ENCODE measurements at regions not wholly inside any gene's neighbourhood (a gene's known extent, or its start where the extent isn't known, plus 50 kb on each side); places are given as distances from the start of the nearest gene placed in this dataset.

DNA sequence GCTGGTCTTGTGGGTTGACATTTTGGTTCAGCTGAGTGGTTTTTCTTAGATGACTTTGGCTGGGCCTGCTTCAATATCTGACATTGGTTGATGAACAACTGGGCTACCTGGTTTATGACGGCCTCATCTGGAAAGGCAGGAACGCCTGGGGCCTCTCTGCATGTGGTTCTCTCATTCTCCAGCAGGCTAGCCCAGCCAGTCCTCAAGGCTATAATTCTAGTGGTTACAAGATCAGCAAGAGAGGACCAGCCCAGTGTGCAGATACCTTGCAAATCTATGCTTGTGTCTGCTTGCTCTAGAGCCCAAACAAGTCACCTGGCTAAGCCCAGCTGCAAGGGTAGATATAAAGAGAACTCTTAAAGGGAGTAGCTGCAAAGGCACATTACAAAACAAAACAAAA is 214.2 kb upstream of the PUDP start:
- TF ChIP-seq, protein P1, sequence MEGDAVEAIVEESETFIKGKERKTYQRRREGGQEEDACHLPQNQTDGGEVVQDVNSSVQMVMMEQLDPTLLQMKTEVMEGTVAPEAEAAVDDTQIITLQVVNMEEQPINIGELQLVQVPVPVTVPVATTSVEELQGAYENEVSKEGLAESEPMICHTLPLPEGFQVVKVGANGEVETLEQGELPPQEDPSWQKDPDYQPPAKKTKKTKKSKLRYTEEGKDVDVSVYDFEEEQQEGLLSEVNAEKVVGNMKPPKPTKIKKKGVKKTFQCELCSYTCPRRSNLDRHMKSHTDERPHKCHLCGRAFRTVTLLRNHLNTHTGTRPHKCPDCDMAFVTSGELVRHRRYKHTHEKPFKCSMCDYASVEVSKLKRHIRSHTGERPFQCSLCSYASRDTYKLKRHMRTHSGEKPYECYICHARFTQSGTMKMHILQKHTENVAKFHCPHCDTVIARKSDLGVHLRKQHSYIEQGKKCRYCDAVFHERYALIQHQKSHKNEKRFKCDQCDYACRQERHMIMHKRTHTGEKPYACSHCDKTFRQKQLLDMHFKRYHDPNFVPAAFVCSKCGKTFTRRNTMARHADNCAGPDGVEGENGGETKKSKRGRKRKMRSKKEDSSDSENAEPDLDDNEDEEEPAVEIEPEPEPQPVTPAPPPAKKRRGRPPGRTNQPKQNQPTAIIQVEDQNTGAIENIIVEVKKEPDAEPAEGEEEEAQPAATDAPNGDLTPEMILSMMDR (IDR thresholded peaks at IDR 0.05) = no peak
- TF ChIP-seq POLR2A (IDR thresholded peaks at IDR 0.05) = no peak
